GM12873 (cell line): ENCODE measurements at regions not wholly inside any gene's neighbourhood (a gene's known extent, or its start where the extent isn't known, plus 50 kb on each side); places are given as distances from the start of the nearest gene placed in this dataset.

ENCODE experiments used
- CTCF ChIP-seq: IDR thresholded peaks from 2 replicates; pipeline ENCODE4 v1.5.1; 2012; ENCODE audit warnings: low read depth, mild to moderate bottlenecking, moderate library complexity, low read length, control low read depth; ENCODE audit not compliant: insufficient read depth; ENCODE audit errors: missing control alignments

GRCh38 chr6:14549304-14549770 is 431.8 kb downstream of the CD83 start:
- TF ChIP-seq CTCF = no peak

- no peak for TF ChIP-seq CTCF
Measured at GRCh38 chr6:14549871-14550270, 432.3 kb downstream of the CD83 start.

GRCh38 chr6:14550410-14550809 is 432.8 kb downstream of the CD83 start:
- no peak for TF ChIP-seq CTCF

- TF ChIP-seq CTCF = no peak
Measured at GRCh38 chr6:14550822-14551221, 433.2 kb downstream of the CD83 start.

GRCh38 chr6:14552891-14553290 is 435.3 kb downstream of the CD83 start:
- no peak for TF ChIP-seq CTCF

GRCh38 chr6:14553515-14553914 is 435.9 kb downstream of the CD83 start:
- no peak for TF ChIP-seq CTCF

GRCh38 chr6:14555804-14556203 is 438.2 kb downstream of the CD83 start:
- no peak for TF ChIP-seq CTCF
